IMR-90 (cell line): ENCODE measurements at regions not wholly inside any gene's neighbourhood (a gene's known extent, or its start where the extent isn't known, plus 50 kb on each side); places are given as distances from the start of the nearest gene placed in this dataset.

ENCODE experiments used
- ATAC-seq: fragments of 200-7000 bp; cut with Tn5 transposase; 2 replicates; pipeline ENCODE4 v1.9.1; 2020; ENCODE audit warnings: low read depth, mild to moderate bottlenecking, moderate library complexity
- BruUV-seq: library from RNA; stranded (reverse); fragments of 400-500 nt; replicated peaks from 2 replicates; lab custom pipeline; 2021; lab: Mats Ljungman, UMichigan
- CTCF ChIA-PET: fragments of 300-600 bp; formaldehyde crosslinking; extraction: SDS; loops from one replicate; lab custom pipeline; 2021; ENCODE audit warnings: antibody characterized with exemption; lab: Yijun Ruan, JAX
- POLR2A ChIA-PET: fragments of 300-600 bp; sonication (Branson Sonifier 250); formaldehyde crosslinking; loops from one replicate; lab custom pipeline; 2022; ENCODE audit warnings: antibody characterized with exemption; ENCODE audit not compliant: unreplicated experiment; lab: Charles Lee
- DNase-seq: peaks from one replicate; pipeline ENCODE4 v3.0.0; 2013
- H2AFZ ChIP-seq: replicated peaks from 2 replicates; pipeline ENCODE3; 2013; ENCODE audit warnings: low read length, mild to moderate bottlenecking; ENCODE audit not compliant: poor library complexity
- H2AK5ac ChIP-seq: 2 replicates; pipeline ENCODE4 v1.6.1; 2013; ENCODE audit warnings: low read depth, low read length, inconsistent platforms
- H2AK9ac ChIP-seq: replicated peaks from 2 replicates; pipeline ENCODE3; 2013; ENCODE audit warnings: mild to moderate bottlenecking, low read depth, low read length, moderate library complexity; ENCODE audit not compliant: poor library complexity
- H2BK120ac ChIP-seq: 2 replicates; pipeline ENCODE4 v1.6.1; 2013; ENCODE audit warnings: low read depth, low read length, inconsistent platforms
- H2BK15ac ChIP-seq: 3 replicates; pipeline ENCODE4 v1.6.1; 2013; ENCODE audit warnings: low read depth, low read length, inconsistent platforms
- H2BK20ac ChIP-seq: 2 replicates; pipeline ENCODE4 v1.6.1; 2013; ENCODE audit warnings: low read depth, mild to moderate bottlenecking, inconsistent platforms, low read length, moderate library complexity
- H2BK5ac ChIP-seq: 2 replicates; pipeline ENCODE4 v1.6.1; 2013; ENCODE audit warnings: mild to moderate bottlenecking, low read depth, low read length, inconsistent platforms; ENCODE audit not compliant: poor library complexity, severe bottlenecking
- H3K14ac ChIP-seq: replicated peaks from 2 replicates; pipeline ENCODE4 v1.6.1; 2013; ENCODE audit warnings: low read depth, low read length, inconsistent platforms
- H3K18ac ChIP-seq: 2 replicates; pipeline ENCODE4 v1.6.1; 2013; ENCODE audit warnings: low read depth, low read length, control low read depth
- H3K23ac ChIP-seq: 2 replicates; pipeline ENCODE4 v1.6.1; 2013; ENCODE audit warnings: low read depth, low read length, inconsistent platforms
- H3K27ac ChIP-seq: 2 replicates; pipeline ENCODE4 v1.5.1; 2013; ENCODE audit warnings: mild to moderate bottlenecking, control low read depth, low read length; ENCODE audit not compliant: insufficient read depth
- H3K27me3 ChIP-seq: 2 replicates; pipeline ENCODE4 v1.6.1; 2013; ENCODE audit warnings: low read length; ENCODE audit not compliant: control insufficient read depth, insufficient read depth
- H3K36me3 ChIP-seq: 2 replicates; pipeline ENCODE4 v1.6.1; 2013; ENCODE audit warnings: low read length, mixed read lengths; ENCODE audit not compliant: control insufficient read depth, insufficient read depth
- H3K4ac ChIP-seq: 2 replicates; pipeline ENCODE4 v1.6.1; 2013; ENCODE audit warnings: low read depth, low read length, inconsistent platforms
- H3K4me1 ChIP-seq: 2 replicates; pipeline ENCODE4 v1.6.1; 2013; ENCODE audit warnings: low read length, mixed read lengths; ENCODE audit not compliant: control insufficient read depth, insufficient read depth
- H3K4me2 ChIP-seq: 2 replicates; pipeline ENCODE4 v1.6.1; 2013; ENCODE audit warnings: low read depth, mild to moderate bottlenecking, control low read depth, low read length, moderate library complexity
- H3K4me3 ChIP-seq: 2 replicates; pipeline ENCODE4 v1.5.1; 2013; ENCODE audit warnings: low read depth, mild to moderate bottlenecking, control low read depth, low read length, moderate library complexity; ENCODE audit not compliant: insufficient read depth
- H3K56ac ChIP-seq: 2 replicates; pipeline ENCODE4 v1.6.1; 2013; ENCODE audit warnings: low read length, inconsistent platforms; ENCODE audit not compliant: insufficient read depth; ENCODE audit errors: extremely low read depth
- H3K79me1 ChIP-seq, 2 experiments: 2 replicates each; pipeline ENCODE4 v1.6.1; 2013; ENCODE audit warnings: low read length in 2 of 2, inconsistent platforms in 1 of 2, low read depth in 1 of 2
- H3K9ac ChIP-seq: 2 replicates; pipeline ENCODE4 v1.6.1; 2013; ENCODE audit warnings: low read depth, low read length, control low read depth
- H3K9me1 ChIP-seq: 2 replicates; pipeline ENCODE4 v1.6.1; 2013; ENCODE audit warnings: low read length, inconsistent platforms; ENCODE audit not compliant: insufficient read depth
- H3K9me3 ChIP-seq: 2 replicates; pipeline ENCODE4 v1.6.1; 2013; ENCODE audit warnings: low read length; ENCODE audit not compliant: control insufficient read depth, insufficient read depth
- H4K20me1 ChIP-seq: 2 replicates; pipeline ENCODE4 v1.6.1; 2013; ENCODE audit warnings: low read length, inconsistent platforms; ENCODE audit not compliant: insufficient read depth
- H4K5ac ChIP-seq: 2 replicates; pipeline ENCODE4 v1.6.1; 2013; ENCODE audit warnings: mild to moderate bottlenecking, low read depth, low read length, control low read depth
- H4K8ac ChIP-seq, 2 experiments: 2 replicates each; pipeline ENCODE4 v1.6.1; 2013; ENCODE audit warnings: low read depth in 2 of 2, low read length in 2 of 2, control low read depth in 1 of 2, inconsistent platforms in 1 of 2
- H4K91ac ChIP-seq: 2 replicates; pipeline ENCODE4 v1.6.1; 2013; ENCODE audit warnings: low read depth, low read length, inconsistent platforms; ENCODE audit not compliant: insufficient read depth
- BHLHE40 ChIP-seq: fragments of 150-350 bp; IDR thresholded peaks from 2 replicates; pipeline ENCODE4 v1.6.1; 2016; ENCODE audit warnings: mild to moderate bottlenecking, low read depth, low read length
- CEBPB ChIP-seq: IDR thresholded peaks from 2 replicates; pipeline ENCODE4 v1.6.1; 2012; ENCODE audit warnings: low read depth, low read length, improper control_type of control experiment
- CHD1 ChIP-seq: IDR thresholded peaks from 2 replicates; pipeline ENCODE4 v1.6.1; 2012; ENCODE audit warnings: low read depth, low read length, improper control_type of control experiment
- FOS ChIP-seq: fragments of 150-350 bp; IDR thresholded peaks from 2 replicates; pipeline ENCODE4 v1.6.1; 2016; ENCODE audit warnings: low read depth, low read length
- MAFK ChIP-seq: IDR thresholded peaks from 2 replicates; pipeline ENCODE4 v1.6.1; 2012; ENCODE audit warnings: low read depth, low read length, improper control_type of control experiment
- MAZ ChIP-seq: IDR thresholded peaks from 2 replicates; pipeline ENCODE4 v1.6.1; 2012; ENCODE audit warnings: low read depth, mild to moderate bottlenecking, low read length, improper control_type of control experiment, moderate library complexity, borderline replicate concordance
- MXI1 ChIP-seq: IDR thresholded peaks from 2 replicates; pipeline ENCODE4 v1.6.1; 2012; ENCODE audit warnings: low read depth, mild to moderate bottlenecking, low read length, moderate library complexity, borderline replicate concordance
- NFE2L2 ChIP-seq: fragments of 150-350 bp; IDR thresholded peaks from 2 replicates; pipeline ENCODE4 v1.6.1; 2016; ENCODE audit warnings: low read depth, mild to moderate bottlenecking, low read length
- POLR2A ChIP-seq: IDR thresholded peaks from 2 replicates; pipeline ENCODE4 v1.6.1; 2012; ENCODE audit warnings: mild to moderate bottlenecking, low read depth, low read length
- RAD21 ChIP-seq: IDR thresholded peaks from 2 replicates; pipeline ENCODE4 v1.6.1; 2012; ENCODE audit warnings: low read length, improper control_type of control experiment
- RCOR1 ChIP-seq: IDR thresholded peaks from 2 replicates; pipeline ENCODE4 v1.6.1; 2012; ENCODE audit warnings: mild to moderate bottlenecking, low read length, improper control_type of control experiment; ENCODE audit not compliant: insufficient replicate concordance
- RFX5 ChIP-seq: IDR thresholded peaks from 2 replicates; pipeline ENCODE4 v1.8.0; 2012; ENCODE audit warnings: low read depth, mild to moderate bottlenecking, low read length, moderate library complexity
- SMC3 ChIP-seq: fragments of 150-350 bp; IDR thresholded peaks from 2 replicates; pipeline ENCODE4 v1.6.1; 2016; ENCODE audit warnings: low read depth, mild to moderate bottlenecking, antibody characterized with exemption, low read length, moderate library complexity
- WGBS, 2 experiments: methylation state at CpG; one replicate each; pipeline versions ENCODE4 v1.1.5 to v1.1.7; 2013; ENCODE audit warnings: missing lambda C conversion rate in 2 of 2; ENCODE audit not compliant: insufficient read length in 1 of 2; ENCODE audit errors: extremely low coverage in 2 of 2; 5-methylcytosine and 5-hydroxymethylcytosine counted together
- dilution Hi-C: fragments of 300-500 bp; cut with HindIII; formaldehyde crosslinking; loops from one replicate; pipeline ENCODE4 v1.14.3; 2018; ENCODE audit warnings: low sequenced_read_pairs; ENCODE audit not compliant: unreplicated experiment
- in situ Hi-C: fragments of 300-500 bp; cut with MboI; formaldehyde crosslinking; loops from 3 replicates; pipeline ENCODE4 v1.14.3; 2019; ENCODE audit warnings: low sequenced_read_pairs, inconsistent platforms, mixed read lengths
- intact Hi-C: fragments of 100-400 bp; cut with micrococcal nuclease; formaldehyde crosslinking; loops from 2 replicates; pipeline ENCODE4 v1.10.0; 2022
- TF ChIP-seq, protein P1 (sequence below): fragments of 150-350 bp; IDR thresholded peaks from 2 replicates; pipeline ENCODE4 v1.6.1; 2017; ENCODE audit warnings: mild to moderate bottlenecking, antibody characterized with exemption, low read length, low read depth
- TF ChIP-seq, protein P2 (sequence below): fragments of 150-350 bp; IDR thresholded peaks from 2 replicates; pipeline ENCODE4 v1.6.1; 2016; ENCODE audit warnings: low read depth, mild to moderate bottlenecking, low read length, moderate library complexity, borderline replicate concordance
- TF ChIP-seq, protein P3 (sequence below): conservative IDR thresholded peaks from 2 replicates; pipeline ENCODE4 v1.5.1; 2012; ENCODE audit warnings: mild to moderate bottlenecking, low read depth, low read length, improper control_type of control experiment

DNA sequence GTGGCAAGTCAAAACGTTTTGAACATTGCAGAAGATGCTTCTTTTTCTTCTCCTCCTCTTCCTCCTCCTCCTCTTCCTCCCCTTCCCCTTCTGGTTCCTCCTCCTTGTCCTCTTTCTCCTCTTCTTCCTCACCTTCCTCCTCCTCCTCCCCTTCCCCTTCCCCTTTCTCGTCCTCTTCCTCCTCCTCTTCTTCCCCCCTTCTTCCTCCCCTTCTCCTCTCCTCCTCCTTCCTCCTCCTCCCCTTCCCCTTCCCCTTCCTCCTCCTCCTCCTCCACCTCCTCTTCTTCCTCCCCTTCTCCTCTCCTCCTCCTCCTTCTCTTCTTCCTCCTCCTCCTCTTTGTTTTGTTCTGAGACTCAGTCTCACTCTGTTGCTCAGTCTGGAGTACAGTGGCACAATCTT is 167.0 kb upstream of the SV2C start:
- no peak overlapping the region for H4K91ac ChIP-seq
- no peaks in the 10 kb centered on the region for H3K27me3 ChIP-seq
- H4K8ac ChIP-seq, result no peak overlapping the region
- H2BK20ac ChIP-seq, result no peak overlapping the region
- H2BK5ac ChIP-seq, result no peak overlapping the region
- no peaks in the 10 kb centered on the region for H4K20me1 ChIP-seq
- dilution Hi-C loops (no loop called here), intact Hi-C loops (no loop called here), in situ Hi-C loops (no loop called here)
- no peaks in the 10 kb centered on the region for H3K9me1 ChIP-seq
- BruUV-seq, result no TSS peak
- ATAC-seq (no peak), DNase-seq (no peak)
- no peak overlapping the region for H3K9ac ChIP-seq
- peaks cover 8% of the 10 kb centered on the region for H3K9me3 ChIP-seq
- CTCF ChIA-PET, result no interaction called here
- H3K79me1 ChIP-seq, result no peaks in the 10 kb centered on the region
- H2AFZ ChIP-seq, result no peak overlapping the region
- no peak overlapping the region for H2AK5ac ChIP-seq
- no peak overlapping the region for H2AK9ac ChIP-seq
- no peak overlapping the region for H3K4ac ChIP-seq
- WGBS, 2 experiments, result 0% methylated on average over 2 of the region's 2 CpGs; no CpG with 5 or more reads in 1 of the 2 experiments
- TF ChIP-seq NFE2L2, result no peak
- no peak for TF ChIP-seq SMC3
- TF ChIP-seq CHD1, result no peak
- no peak for TF ChIP-seq CEBPB
- no peak for TF ChIP-seq RFX5
- TF ChIP-seq MXI1, result no peak
- TF ChIP-seq, protein P1, sequence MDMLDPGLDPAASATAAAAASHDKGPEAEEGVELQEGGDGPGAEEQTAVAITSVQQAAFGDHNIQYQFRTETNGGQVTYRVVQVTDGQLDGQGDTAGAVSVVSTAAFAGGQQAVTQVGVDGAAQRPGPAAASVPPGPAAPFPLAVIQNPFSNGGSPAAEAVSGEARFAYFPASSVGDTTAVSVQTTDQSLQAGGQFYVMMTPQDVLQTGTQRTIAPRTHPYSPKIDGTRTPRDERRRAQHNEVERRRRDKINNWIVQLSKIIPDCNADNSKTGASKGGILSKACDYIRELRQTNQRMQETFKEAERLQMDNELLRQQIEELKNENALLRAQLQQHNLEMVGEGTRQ, result no peak
- no peak for TF ChIP-seq MAFK
- TF ChIP-seq RCOR1, result no peak
- TF ChIP-seq, protein P2, sequence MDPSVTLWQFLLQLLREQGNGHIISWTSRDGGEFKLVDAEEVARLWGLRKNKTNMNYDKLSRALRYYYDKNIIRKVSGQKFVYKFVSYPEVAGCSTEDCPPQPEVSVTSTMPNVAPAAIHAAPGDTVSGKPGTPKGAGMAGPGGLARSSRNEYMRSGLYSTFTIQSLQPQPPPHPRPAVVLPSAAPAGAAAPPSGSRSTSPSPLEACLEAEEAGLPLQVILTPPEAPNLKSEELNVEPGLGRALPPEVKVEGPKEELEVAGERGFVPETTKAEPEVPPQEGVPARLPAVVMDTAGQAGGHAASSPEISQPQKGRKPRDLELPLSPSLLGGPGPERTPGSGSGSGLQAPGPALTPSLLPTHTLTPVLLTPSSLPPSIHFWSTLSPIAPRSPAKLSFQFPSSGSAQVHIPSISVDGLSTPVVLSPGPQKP, result no peak
- TF ChIP-seq RAD21, result no peak
- TF ChIP-seq, protein P3, sequence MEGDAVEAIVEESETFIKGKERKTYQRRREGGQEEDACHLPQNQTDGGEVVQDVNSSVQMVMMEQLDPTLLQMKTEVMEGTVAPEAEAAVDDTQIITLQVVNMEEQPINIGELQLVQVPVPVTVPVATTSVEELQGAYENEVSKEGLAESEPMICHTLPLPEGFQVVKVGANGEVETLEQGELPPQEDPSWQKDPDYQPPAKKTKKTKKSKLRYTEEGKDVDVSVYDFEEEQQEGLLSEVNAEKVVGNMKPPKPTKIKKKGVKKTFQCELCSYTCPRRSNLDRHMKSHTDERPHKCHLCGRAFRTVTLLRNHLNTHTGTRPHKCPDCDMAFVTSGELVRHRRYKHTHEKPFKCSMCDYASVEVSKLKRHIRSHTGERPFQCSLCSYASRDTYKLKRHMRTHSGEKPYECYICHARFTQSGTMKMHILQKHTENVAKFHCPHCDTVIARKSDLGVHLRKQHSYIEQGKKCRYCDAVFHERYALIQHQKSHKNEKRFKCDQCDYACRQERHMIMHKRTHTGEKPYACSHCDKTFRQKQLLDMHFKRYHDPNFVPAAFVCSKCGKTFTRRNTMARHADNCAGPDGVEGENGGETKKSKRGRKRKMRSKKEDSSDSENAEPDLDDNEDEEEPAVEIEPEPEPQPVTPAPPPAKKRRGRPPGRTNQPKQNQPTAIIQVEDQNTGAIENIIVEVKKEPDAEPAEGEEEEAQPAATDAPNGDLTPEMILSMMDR, result no peak
- no peak for TF ChIP-seq FOS
- no peak for TF ChIP-seq POLR2A
- no peak for TF ChIP-seq MAZ
- TF ChIP-seq BHLHE40, result no peak
- H2BK15ac ChIP-seq, result no peak overlapping the region
- H3K4me1 ChIP-seq, result no peaks in the 10 kb centered on the region
- no peak overlapping the region for H3K18ac ChIP-seq
- H3K23ac ChIP-seq, result no peak overlapping the region
- H3K4me3 ChIP-seq, result no peak overlapping the region
- H3K4me2 ChIP-seq, result no peak overlapping the region
- no peak overlapping the region for H2BK120ac ChIP-seq
- H3K14ac ChIP-seq, result no peak overlapping the region
- H3K27ac ChIP-seq, result no peak overlapping the region
- no peak overlapping the region for H3K56ac ChIP-seq
- no peak overlapping the region for H4K5ac ChIP-seq
- no peaks in the 10 kb centered on the region for H3K36me3 ChIP-seq
- POLR2A ChIA-PET, result no interaction called here
